WTC11 (cell line): ENCODE measurements at regions not wholly inside any gene's neighbourhood (a gene's known extent, or its start where the extent isn't known, plus 50 kb on each side); places are given as distances from the start of the nearest gene placed in this dataset.

ENCODE experiments used
- ATAC-seq: fragments of 200-7000 bp; cut with Tn5 transposase; 2 replicates; pipeline ENCODE4 v1.10.0; 2021; ENCODE audit warnings: mild to moderate bottlenecking, moderate library complexity
- CTCF ChIA-PET: fragments of 300-600 bp; sonication (Branson Sonifier 250); formaldehyde crosslinking; loops from one replicate; lab custom pipeline; 2021; ENCODE audit warnings: antibody characterized with exemption; lab: Charles Lee
- POLR2A ChIA-PET: fragments of 350-600 bp; sonication (Branson Sonifier 250); formaldehyde crosslinking; loops from one replicate; lab custom pipeline; 2021; ENCODE audit warnings: antibody characterized with exemption; lab: Charles Lee
- DNase-seq: peaks from one replicate; pipeline ENCODE4 v3.0.0; 2021; ENCODE audit warnings: low spot score
- H3K27ac Mint-ChIP-seq: 2 replicates; pipeline ENCODE4 v1.8.0; 2021; ENCODE audit warnings: mixed read lengths
- H3K27me3 Mint-ChIP-seq: 2 replicates; pipeline ENCODE4 v1.8.0; 2021; ENCODE audit warnings: low read depth, mild to moderate bottlenecking, moderate library complexity, mixed read lengths
- H3K36me3 Mint-ChIP-seq: 2 replicates; pipeline ENCODE4 v1.8.0; 2021; ENCODE audit warnings: mixed read lengths
- H3K4me1 Mint-ChIP-seq: 2 replicates; pipeline ENCODE4 v1.8.0; 2022; ENCODE audit warnings: mixed read lengths
- H3K4me3 Mint-ChIP-seq: 2 replicates; pipeline ENCODE4 v1.8.0; 2021; ENCODE audit warnings: mild to moderate bottlenecking, moderate library complexity, mixed read lengths
- H3K9me3 Mint-ChIP-seq: 2 replicates; pipeline ENCODE4 v1.8.0; 2021; ENCODE audit warnings: mixed read lengths
- ATF1 ChIP-seq: sonication (generic); formaldehyde crosslinking; IDR thresholded peaks from 2 replicates; pipeline ENCODE4 v1.8.1; 2023; ENCODE audit warnings: mild to moderate bottlenecking, moderate library complexity, missing genetic modification reagents
- FOXJ3 ChIP-seq: sonication (generic); formaldehyde crosslinking; IDR thresholded peaks from 2 replicates; pipeline ENCODE4 v1.9.0; 2021; ENCODE audit warnings: missing genetic modification reagents, mild to moderate bottlenecking, borderline replicate concordance
- NFYB ChIP-seq: sonication (generic); formaldehyde crosslinking; conservative IDR thresholded peaks from 2 replicates; pipeline ENCODE4 v1.8.0; 2022; ENCODE audit warnings: low read depth, missing genetic modification reagents
- OVOL2 ChIP-seq: fragments of 250-450 bp; sonication (Bioruptor Pico); IDR thresholded peaks from 2 replicates; pipeline ENCODE4 v1.9.0; 2021; ENCODE audit warnings: mild to moderate bottlenecking, borderline replicate concordance
- PRDM15 ChIP-seq: sonication (generic); formaldehyde crosslinking; IDR thresholded peaks from 2 replicates; pipeline ENCODE4 v1.8.0; 2022; ENCODE audit warnings: missing genetic modification reagents
- RELA ChIP-seq: sonication (generic); formaldehyde crosslinking; IDR thresholded peaks from 2 replicates; pipeline ENCODE4 v1.8.1; 2022; ENCODE audit warnings: missing genetic modification reagents, mild to moderate bottlenecking, borderline replicate concordance
- SMAD3 ChIP-seq: sonication (generic); formaldehyde crosslinking; IDR thresholded peaks from 2 replicates; pipeline ENCODE4 v1.8.0; 2022; ENCODE audit warnings: missing genetic modification reagents, mild to moderate bottlenecking, borderline replicate concordance
- SOX15 ChIP-seq: fragments of 250-450 bp; sonication (Bioruptor Pico); IDR thresholded peaks from 2 replicates; pipeline ENCODE4 v1.9.0; 2021; ENCODE audit warnings: mild to moderate bottlenecking
- TCF7 ChIP-seq: sonication (generic); formaldehyde crosslinking; IDR thresholded peaks from 2 replicates; pipeline ENCODE4 v1.8.0; 2022; ENCODE audit warnings: mild to moderate bottlenecking, low read depth, missing genetic modification reagents, moderate library complexity
- TP53 ChIP-seq: sonication (generic); formaldehyde crosslinking; IDR thresholded peaks from 2 replicates; pipeline ENCODE4 v1.8.1; 2023; ENCODE audit warnings: mild to moderate bottlenecking, missing genetic modification reagents
- USF1 ChIP-seq: sonication (generic); formaldehyde crosslinking; IDR thresholded peaks from 2 replicates; pipeline ENCODE4 v1.8.0; 2022; ENCODE audit warnings: mild to moderate bottlenecking, missing genetic modification reagents
- USF2 ChIP-seq: sonication (generic); formaldehyde crosslinking; IDR thresholded peaks from 2 replicates; pipeline ENCODE4 v1.8.1; 2023; ENCODE audit warnings: mild to moderate bottlenecking, missing genetic modification reagents, moderate library complexity
- ZNF121 ChIP-seq: sonication (generic); formaldehyde crosslinking; IDR thresholded peaks from 2 replicates; pipeline ENCODE4 v1.8.0; 2023; ENCODE audit warnings: missing genetic modification reagents
- ZNF396 ChIP-seq: fragments of 250-450 bp; sonication (Bioruptor Pico); IDR thresholded peaks from 2 replicates; pipeline ENCODE4 v1.8.0; 2021; ENCODE audit warnings: mild to moderate bottlenecking, moderate library complexity, borderline replicate concordance
- ZNF671 ChIP-seq: fragments of 250-450 bp; sonication (Bioruptor Pico); IDR thresholded peaks from 2 replicates; pipeline ENCODE4 v1.8.0; 2021; ENCODE audit warnings: mild to moderate bottlenecking
- TF ChIP-seq, protein P1 (sequence below): sonication (generic); formaldehyde crosslinking; IDR thresholded peaks from 2 replicates; pipeline ENCODE4 v1.8.1; 2023; ENCODE audit warnings: mild to moderate bottlenecking, missing genetic modification reagents, moderate library complexity
- TF ChIP-seq, protein P2 (sequence below): fragments of 250-450 bp; sonication (Bioruptor Pico); IDR thresholded peaks from 2 replicates; pipeline ENCODE4 v1.9.0; 2021; ENCODE audit warnings: mild to moderate bottlenecking

DNA sequence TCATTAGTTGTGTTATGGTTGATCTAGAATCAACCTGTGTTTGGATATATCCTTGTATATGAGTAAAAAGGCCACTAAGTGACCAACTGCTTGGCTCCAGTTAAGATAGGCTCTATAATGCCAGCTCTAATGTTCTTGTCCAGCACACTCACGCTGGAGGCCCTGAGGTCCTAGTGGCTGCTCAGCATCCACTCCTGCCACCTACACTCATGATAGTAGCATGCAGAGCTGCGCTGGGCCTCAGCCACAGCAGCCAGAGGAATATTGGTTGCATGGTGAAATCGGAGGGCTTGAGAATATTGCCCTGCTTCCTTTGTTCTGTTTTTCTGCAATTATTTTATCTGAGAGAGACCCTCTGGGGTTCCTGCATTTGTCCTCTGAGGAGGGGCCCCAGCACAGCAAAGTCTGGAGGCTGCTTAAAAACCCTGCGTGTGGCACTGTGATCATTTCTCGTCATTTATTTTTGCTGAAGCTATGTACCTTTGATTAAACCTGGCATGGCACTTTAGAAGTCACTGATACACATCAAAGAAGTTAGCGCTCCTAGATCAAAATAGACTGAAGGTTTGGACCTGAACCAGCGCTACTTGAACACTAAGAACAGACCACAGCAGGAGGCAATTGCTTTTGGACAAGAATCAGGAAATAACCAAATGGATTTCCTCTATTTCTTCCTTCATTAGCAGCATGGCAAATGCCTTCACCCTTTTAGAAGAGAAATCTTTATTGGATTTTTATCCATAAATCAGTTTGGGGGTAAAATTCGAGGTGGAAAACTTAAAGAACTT, 398.4 kb upstream of the ID4 start (continued):
- TF ChIP-seq USF2 (no peak), NFYB (CRISPR knock-in tag) (no peak), PRDM15 (CRISPR knock-in tag) (no peak), SMAD3 (CRISPR knock-in tag) (no peak), ZNF121 (CRISPR knock-in tag) (no peak), SOX15 (CRISPR knock-in tag) (no peak), ZNF671 (no peak), USF1 (no peak)

GRCh38 chr6:19440531-19440930, 396.6 kb upstream of the ID4 start:
- no peak overlapping the region for H3K4me3 Mint-ChIP-seq
- DNase-seq (no peak), ATAC-seq (no peak)
- no peaks in the 10 kb centered on the region for H3K27me3 Mint-ChIP-seq
- H3K27ac Mint-ChIP-seq, result no peak overlapping the region
- peaks cover 6% of the 10 kb centered on the region for H3K9me3 Mint-ChIP-seq
- ChIA-PET CTCF (no interaction called here), POLR2A (no interaction called here)
- H3K36me3 Mint-ChIP-seq, result no peaks in the 10 kb centered on the region
- TF ChIP-seq TCF7 (CRISPR knock-in tag) (no peak), ZNF396 (CRISPR knock-in tag) (no peak), OVOL2 (CRISPR knock-in tag) (no peak), RELA (CRISPR knock-in tag) (no peak)
- no peaks in the 10 kb centered on the region for H3K4me1 Mint-ChIP-seq

DNA sequence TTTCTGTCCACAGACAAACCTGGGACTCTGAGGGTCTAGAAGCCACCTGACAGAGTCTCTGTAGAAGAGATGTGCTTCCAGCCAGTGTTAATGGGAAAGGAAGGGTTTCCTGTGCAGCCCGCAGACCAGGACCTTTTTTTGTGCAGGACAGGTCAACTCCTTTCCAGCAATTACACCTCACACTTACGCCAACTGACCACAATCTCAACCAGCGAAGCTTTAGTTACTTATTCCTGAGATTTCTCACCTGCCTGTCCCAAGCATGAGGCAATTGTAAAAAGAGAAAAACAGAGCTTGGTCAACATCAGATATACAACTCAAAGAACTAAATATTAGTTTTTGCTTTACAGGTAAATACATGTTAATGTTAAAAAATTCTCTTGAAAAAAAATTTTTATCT, 393.8 kb upstream of the ID4 start:
- DNase-seq, result no peak
- Mint-ChIP-seq H3K27ac (no peak overlapping the region), H3K27me3 (no peaks in the 10 kb centered on the region; the same call in 1 of the 2 replicates), H3K9me3 (peaks cover 15% of the 10 kb centered on the region), H3K4me1 (no peaks in the 10 kb centered on the region), H3K36me3 (no peaks in the 10 kb centered on the region), H3K4me3 (no peak overlapping the region)
- CTCF ChIA-PET, result no interaction called here
- ATAC-seq, result no peak
- TF ChIP-seq ATF1 (CRISPR knock-in tag) (no peak), TP53 (CRISPR knock-in tag) (no peak), FOXJ3 (CRISPR knock-in tag) (no peak)
- TF ChIP-seq, protein P1, sequence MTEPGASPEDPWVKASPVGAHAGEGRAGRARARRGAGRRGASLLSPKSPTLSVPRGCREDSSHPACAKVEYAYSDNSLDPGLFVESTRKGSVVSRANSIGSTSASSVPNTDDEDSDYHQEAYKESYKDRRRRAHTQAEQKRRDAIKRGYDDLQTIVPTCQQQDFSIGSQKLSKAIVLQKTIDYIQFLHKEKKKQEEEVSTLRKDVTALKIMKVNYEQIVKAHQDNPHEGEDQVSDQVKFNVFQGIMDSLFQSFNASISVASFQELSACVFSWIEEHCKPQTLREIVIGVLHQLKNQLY (CRISPR knock-in tag), result no peak
- TF ChIP-seq, protein P2, sequence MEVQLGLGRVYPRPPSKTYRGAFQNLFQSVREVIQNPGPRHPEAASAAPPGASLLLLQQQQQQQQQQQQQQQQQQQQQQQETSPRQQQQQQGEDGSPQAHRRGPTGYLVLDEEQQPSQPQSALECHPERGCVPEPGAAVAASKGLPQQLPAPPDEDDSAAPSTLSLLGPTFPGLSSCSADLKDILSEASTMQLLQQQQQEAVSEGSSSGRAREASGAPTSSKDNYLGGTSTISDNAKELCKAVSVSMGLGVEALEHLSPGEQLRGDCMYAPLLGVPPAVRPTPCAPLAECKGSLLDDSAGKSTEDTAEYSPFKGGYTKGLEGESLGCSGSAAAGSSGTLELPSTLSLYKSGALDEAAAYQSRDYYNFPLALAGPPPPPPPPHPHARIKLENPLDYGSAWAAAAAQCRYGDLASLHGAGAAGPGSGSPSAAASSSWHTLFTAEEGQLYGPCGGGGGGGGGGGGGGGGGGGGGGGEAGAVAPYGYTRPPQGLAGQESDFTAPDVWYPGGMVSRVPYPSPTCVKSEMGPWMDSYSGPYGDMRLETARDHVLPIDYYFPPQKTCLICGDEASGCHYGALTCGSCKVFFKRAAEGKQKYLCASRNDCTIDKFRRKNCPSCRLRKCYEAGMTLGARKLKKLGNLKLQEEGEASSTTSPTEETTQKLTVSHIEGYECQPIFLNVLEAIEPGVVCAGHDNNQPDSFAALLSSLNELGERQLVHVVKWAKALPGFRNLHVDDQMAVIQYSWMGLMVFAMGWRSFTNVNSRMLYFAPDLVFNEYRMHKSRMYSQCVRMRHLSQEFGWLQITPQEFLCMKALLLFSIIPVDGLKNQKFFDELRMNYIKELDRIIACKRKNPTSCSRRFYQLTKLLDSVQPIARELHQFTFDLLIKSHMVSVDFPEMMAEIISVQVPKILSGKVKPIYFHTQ, result no peak
- TF ChIP-seq, all 79 proteins: peak for 0
- POLR2A ChIA-PET, result no interaction called here
